HG03060 (cell line): ENCODE measurements at regions not wholly inside any gene's neighbourhood (a gene's known extent, or its start where the extent isn't known, plus 50 kb on each side); places are given as distances from the start of the nearest gene placed in this dataset.
A peak's percentile ranks its signal among the peaks of the same experiment; 100 is the strongest.

Experiments used
- ATAC-seq: cut with Tn5 transposase; IDR thresholded peaks from one replicate; pipeline ENCODE4 v1.9.1; 2021; ENCODE audit warnings: low read depth, moderate number of reproducible peaks; ENCODE audit not compliant: unreplicated experiment

DNA sequence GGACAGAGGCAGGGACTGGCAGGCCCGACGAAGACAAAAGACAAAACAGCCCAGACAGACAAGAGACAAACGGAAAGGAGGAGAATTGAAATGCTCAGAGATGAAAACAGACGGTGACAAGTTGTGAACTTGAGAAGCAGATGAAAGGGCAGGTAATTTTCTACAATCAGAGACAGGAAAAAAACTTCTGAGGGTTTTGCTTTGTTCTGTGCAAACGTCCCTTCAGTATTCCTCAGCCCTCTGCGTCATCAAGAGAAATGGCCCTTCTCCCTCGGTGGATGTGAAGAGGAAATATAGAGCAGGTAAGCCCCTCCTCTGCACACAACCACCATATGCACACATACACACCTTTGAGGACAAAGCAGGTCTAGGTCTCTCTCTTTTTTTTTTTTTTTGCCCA, 206.6 kb downstream of the UACA start:
- no peak for ATAC-seq

DNA sequence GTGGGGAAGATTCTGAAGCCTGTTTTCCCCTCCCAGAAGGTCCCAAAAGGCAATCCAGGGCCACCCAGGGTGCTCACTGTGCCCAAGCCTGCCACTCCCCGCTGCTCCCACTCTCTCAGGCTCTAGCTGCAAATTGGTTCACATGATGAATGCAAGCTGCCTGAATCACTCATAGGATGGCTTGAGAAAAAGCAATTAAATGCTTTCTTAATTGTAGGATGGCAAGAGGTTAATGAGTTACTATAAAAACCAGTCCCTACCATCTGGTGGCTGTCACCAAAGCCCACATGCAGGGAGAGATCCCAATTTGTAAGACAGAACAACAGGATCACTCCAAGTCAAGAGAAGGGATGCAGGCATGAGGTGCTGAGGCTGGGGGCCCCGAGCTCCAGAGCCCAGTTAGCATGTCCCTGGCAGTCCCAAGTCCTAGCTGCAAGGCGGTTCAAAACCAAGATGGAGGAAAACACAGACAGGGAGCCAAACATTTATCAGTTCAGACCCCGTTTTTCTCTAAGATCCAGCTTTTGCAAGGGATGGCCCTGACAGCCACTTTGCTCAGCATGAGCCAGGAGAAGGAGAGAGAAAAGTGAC, 207.1 kb downstream of the UACA start:
- no peak for ATAC-seq

DNA sequence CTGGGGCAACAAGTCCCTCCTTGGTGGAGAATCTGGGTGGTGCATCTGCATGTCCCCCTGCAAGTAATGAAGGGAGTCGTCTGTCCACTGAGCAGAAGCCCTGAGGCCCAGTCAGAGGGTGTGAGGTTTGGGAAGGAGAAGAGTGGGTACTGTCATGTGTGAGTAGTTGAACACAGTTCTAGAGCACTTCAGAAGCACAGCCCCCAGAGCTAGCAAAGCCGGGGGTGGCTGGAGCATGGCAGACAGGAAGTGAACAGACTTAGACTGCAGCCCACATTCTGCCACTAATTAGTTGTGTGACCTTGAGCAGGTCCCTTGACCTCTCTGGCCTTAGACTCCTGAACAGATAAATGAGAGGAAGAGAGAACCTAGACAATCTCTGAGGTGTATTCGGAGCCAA, 207.6 kb downstream of the UACA start:
- ATAC-seq, result no peak

DNA sequence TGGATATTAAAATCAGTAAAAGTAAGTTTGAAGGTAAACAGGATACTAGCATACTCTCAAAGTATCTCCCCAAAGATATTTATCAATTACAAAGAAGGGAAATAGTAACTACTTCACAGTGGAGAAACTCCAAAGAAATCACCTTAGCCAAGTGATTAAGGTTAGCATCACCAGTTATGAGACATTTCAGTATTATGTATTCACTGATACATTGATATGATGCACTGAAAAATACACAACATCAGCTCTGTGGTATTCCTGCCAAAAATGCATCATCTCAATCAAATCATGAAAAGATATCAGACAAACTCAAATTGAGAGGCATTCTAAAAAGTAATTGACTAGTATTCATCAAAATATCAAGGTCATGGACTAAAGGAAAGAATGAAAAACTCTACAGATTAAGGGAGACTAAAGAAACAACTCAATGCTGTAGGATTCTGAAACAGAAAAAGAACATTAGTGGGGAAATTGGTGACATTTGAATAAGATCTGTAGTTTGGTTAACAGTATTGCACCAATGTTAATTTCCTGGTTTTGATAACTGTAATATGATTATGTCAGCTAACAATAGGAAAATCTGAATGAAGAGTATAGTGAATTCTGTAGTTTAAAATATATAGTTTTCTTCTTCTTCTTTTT, 215.4 kb downstream of the UACA start:
- ATAC-seq, result no peak

DNA sequence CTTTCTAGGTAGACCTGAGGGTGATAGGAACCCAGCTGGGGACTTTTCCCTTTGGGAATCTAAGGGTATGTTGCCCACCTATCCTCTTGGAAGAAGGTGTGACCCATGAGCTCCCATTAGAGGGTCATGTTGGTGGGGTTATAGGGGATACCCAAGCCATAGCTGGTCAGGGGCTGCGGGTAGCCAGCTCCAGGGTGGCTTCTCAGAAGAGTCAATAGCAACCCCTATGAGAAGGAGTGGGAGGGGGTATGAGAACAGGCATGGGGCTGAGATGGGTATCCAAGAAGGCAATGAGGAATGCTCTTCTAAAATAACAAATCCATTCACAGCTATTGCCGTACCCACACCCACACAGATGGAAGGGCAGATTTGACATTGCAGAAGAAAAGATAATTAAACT, 217.8 kb downstream of the UACA start:
- ATAC-seq, result no peak

GRCh38 chr15:70541511-70541910, 221.8 kb downstream of the UACA start:
- ATAC-seq, result no peak

DNA sequence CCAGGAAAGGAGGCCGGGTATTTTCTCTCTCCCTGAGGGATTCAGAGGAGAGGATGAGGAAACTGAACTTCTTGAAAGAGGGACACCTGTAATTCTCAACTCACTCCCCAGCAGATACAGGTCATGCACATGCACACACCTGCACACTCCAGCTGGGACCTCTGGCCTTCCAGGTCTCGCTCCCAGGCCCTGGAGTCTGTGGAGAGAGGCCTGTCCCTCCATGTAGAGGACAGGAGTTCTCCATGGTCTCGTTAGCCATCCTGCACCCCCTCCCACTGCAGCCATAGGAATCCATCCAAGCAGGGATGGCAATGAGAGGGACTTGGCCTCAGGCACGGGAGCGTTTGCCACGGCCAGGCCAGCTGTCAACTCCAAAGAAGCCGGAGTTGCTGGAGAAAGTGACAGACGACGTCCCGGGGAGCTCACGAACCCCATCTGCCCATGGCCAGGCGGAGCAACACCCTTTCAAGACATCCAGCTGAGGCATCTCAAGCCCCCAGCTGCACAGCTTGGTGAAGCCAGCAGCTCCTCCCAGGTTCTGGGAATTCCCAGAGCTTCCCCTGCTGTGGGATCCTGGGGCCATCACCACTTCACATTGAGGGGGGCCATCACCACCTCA, 223.3 kb downstream of the UACA start:
- no peak for ATAC-seq

- no peak for ATAC-seq
These were observed 223.9 kb downstream of the UACA start for GRCh38 chr15:70539409-70539808.

GRCh38 chr15:70538278-70538677, 225.1 kb downstream of the UACA start:
- no peak for ATAC-seq

DNA sequence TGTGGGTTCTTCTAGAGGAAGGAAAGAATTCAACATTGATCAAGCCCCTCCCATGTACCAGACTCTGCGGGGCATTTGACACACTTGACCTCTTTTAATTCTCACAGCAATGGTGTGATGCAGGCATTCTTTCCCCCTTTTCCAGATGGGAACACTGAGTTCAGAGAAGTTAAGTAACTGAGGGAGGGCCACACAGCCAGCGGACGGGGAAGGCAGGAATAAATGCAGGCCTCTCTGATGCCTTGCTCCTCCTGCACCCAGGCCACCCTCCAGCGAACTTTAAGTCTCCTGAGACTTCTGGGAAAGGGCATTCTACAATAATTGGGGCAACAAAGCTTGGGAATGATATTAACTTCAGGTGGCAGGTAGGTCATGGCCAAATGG, 227.4 kb downstream of the UACA start:
- no peak for ATAC-seq

GRCh38 chr15:70535071-70535954, 228.0 kb downstream of the UACA start:
- ATAC-seq, result no peak

- no peak for ATAC-seq
These were observed 229.2 kb downstream of the UACA start for GRCh38 chr15:70533931-70534742.

DNA sequence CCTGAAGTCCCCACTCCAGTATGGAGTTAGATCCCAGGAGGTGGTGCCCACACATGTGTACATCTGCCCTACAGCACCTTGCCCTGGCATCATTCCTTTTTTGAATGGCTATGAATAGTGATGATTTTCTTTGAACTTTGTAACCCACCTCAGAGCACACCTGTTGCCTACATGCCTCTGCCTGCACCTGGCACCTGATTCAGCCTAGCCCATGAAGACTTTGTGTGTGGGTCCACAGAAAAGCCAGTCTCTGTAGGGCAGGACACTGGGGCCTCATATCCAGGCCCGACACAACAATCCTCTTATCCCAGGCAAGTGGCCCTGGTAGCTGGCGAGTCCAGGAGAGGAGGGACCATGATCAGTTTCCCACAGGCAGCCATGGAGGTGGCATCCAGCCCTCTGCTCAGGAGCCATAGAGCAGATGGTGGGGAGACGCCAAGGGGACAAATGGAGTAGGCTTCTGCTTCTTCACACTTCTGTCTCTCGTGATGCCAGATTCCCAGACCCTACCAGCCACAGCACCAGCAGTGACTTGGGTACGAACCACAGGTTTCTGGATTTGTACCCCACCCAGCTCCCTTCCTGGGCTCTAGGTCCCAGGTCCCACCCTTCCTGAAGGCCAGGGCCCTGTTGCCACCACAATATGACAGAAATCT, 230.7 kb downstream of the UACA start:
- ATAC-seq, result no peak

DNA sequence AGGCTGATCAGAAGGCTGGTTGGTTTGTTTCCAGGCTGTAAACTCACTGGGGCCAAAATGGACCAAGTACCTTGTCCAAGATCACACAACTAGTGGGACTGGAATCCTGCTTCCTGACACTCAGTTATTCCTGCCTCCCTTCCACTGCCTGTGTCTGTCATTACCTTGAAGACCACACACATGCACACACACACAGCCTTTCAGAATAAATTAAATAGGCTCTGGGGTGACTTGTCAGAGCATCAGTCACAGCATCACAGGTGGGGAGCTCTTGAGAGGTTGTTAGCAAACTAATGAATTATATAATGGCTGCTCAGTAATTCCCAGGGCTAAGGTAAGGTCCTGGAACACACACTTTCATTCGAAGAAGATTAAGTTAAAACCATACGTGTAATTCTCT, 231.8 kb downstream of the UACA start:
- no peak for ATAC-seq

DNA sequence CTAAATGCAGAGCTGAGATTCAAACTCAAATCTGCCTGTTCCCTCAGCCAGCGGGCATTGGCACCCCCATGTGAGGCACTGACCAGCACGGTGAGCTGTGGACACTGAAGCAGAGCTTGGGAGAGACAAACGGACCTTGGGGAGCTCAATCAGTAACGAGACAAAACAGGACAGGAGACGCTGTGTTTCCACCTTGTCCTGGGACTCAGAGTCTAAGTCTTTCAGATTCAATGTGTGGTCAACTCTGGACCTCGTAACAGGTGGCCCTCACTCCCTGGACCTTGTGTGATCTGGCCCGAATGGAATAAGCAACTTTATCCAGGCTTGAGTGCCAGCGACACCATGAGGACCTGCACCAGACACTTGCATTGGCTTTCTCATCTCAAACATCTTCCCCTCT, 232.5 kb downstream of the UACA start:
- no peak for ATAC-seq

DNA sequence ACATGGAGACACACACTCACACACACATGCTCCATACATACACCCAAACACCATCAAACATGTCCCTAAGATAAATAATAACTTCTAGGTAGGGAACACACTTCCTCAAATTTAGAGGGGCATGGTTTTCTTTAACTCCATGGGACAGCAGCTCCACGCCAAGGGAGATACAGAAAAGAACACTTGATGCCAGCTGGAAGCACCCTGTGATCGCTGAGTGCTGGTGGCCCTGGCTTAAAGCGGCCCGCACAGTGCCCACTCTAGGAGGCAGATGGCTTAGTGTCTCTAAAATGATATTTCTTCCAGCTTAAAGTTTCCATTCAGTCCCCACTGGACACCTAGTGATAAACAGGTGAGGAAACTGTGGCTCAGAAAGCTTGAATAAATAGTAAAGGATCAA, 232.9 kb downstream of the UACA start:
- no peak for ATAC-seq

DNA sequence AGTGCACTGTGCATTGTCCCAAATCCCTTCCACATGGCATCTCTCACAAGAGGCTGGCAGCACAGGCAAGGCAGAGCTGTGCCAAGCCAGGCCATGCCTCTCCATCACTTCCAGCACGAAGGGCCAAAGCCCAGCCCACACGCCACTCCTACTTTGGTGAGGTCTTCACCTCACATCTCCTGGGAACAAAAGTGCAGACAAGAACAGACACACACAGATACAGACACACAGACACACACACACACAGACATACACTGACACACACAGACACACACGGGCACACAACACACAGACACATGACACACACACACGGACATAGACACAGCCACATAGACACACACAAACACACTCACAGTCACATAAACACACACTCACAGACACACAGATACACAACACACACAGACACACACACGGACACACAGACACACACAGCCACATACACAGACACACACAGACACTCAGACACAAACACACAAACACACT, 233.3 kb downstream of the UACA start:
- ATAC-seq, result no peak

DNA sequence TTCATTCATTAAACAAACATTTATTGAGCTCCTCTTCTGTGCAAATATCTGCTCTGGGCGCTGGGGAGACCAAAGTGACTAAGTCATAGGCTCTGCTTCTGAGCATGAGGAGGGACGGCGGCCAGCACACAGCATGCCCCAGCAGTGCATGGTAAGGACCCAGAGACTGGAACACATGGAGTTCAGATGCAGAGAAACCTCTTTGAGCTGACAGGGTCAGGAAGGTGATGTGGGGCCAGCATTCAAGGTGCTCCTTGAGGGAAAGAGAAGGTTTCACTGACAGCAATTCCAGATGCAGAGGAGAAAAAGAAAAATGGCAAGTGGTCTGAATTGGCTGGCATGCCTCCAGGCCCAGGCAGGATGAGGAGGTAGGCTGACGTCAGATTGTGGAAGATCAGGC, 234.5 kb downstream of the UACA start:
- no peak for ATAC-seq

DNA sequence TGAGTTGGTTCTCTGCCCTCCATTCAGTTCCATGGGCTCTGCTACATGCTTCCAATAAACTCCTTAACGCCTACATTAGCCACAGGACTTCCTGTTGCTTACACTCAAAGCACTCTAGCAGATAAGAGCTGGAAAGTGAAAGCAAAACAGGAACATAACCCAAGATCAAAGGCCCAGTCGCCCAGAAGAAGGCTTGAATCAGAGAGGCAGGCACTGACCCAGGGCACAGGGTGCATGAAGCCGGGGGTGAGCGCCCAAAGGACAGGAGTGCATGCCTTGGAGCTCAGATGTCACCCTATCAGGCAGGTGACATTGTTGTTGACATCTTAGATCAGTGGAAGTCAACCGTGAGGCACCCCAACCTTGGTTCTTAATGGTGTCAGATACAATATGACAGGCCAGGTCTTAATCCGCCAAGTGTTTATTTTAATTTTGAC, 235.1 kb downstream of the UACA start:
- peak; percentile 61 for ATAC-seq

GRCh38 chr15:70526974-70527325, 236.4 kb downstream of the UACA start:
- ATAC-seq, result no peak
